WTC11 (cell line): ENCODE measurements at regions not wholly inside any gene's neighbourhood (a gene's known extent, or its start where the extent isn't known, plus 50 kb on each side); places are given as distances from the start of the nearest gene placed in this dataset.

Source experiments
- ATF3 ChIP-seq: sonication (generic); formaldehyde crosslinking; conservative IDR thresholded peaks from 2 replicates; pipeline ENCODE4 v1.8.1; 2022; ENCODE audit warnings: mild to moderate bottlenecking, missing genetic modification reagents
- CREB1 ChIP-seq: sonication (generic); formaldehyde crosslinking; IDR thresholded peaks from 2 replicates; pipeline ENCODE4 v1.8.0; 2023; ENCODE audit warnings: mild to moderate bottlenecking, missing genetic modification reagents
- JUN ChIP-seq: sonication (generic); formaldehyde crosslinking; IDR thresholded peaks from 2 replicates; pipeline ENCODE4 v1.8.0; 2023; ENCODE audit warnings: mild to moderate bottlenecking, missing genetic modification reagents
- ZNF263 ChIP-seq: sonication (generic); formaldehyde crosslinking; IDR thresholded peaks from 2 replicates; pipeline ENCODE4 v1.8.1; 2022; ENCODE audit warnings: low read depth, mild to moderate bottlenecking, moderate library complexity, missing genetic modification reagents
- TF ChIP-seq, protein P1 (sequence below): fragments of 200-600 bp; IDR thresholded peaks from 2 replicates; pipeline ENCODE4 v1.8.0; 2022; ENCODE audit warnings: antibody characterized with exemption

GRCh38 chr2:5187283-5187682 is 504.9 kb upstream of the SOX11 start:
- TF ChIP-seq, protein P1, sequence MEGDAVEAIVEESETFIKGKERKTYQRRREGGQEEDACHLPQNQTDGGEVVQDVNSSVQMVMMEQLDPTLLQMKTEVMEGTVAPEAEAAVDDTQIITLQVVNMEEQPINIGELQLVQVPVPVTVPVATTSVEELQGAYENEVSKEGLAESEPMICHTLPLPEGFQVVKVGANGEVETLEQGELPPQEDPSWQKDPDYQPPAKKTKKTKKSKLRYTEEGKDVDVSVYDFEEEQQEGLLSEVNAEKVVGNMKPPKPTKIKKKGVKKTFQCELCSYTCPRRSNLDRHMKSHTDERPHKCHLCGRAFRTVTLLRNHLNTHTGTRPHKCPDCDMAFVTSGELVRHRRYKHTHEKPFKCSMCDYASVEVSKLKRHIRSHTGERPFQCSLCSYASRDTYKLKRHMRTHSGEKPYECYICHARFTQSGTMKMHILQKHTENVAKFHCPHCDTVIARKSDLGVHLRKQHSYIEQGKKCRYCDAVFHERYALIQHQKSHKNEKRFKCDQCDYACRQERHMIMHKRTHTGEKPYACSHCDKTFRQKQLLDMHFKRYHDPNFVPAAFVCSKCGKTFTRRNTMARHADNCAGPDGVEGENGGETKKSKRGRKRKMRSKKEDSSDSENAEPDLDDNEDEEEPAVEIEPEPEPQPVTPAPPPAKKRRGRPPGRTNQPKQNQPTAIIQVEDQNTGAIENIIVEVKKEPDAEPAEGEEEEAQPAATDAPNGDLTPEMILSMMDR = no peak
- TF ChIP-seq ZNF263 (no peak), JUN (CRISPR knock-in tag) (no peak), CREB1 (no peak), ATF3 (CRISPR knock-in tag) (no peak)
